Embryonic facial prominence (tissue), 1 donor: ENCODE measurements at regions not wholly inside any gene's neighbourhood (a gene's known extent, or its start where the extent isn't known, plus 50 kb on each side); places are given as distances from the start of the nearest gene placed in this dataset.

Source experiments
- DNase-seq: peaks from one replicate; pipeline ENCODE4 v3.0.0-alpha.2; 2016; ENCODE audit errors: extremely low spot score

DNA sequence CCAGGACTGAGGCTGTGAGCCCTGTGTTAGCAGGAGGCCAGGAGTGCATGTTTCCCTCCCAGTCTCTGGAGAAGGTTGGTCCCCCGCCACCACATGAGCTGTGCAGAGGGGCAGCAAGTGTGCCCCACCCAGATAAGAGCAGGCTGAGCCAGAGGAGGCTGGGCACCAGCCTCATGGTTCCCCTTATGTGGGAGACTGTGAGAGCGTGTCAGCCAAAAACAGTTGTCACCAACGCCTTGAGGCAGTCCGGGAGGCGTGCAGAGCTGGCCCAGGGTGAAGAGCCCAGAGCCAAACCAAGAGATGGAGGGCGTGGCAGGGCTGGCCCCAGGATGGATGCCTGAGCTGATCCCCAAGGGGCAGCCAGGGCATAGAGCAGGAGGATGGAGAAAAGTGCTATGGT lies 128.7 kb upstream of the GLI2 start:
- DNase-seq: no peak

DNA sequence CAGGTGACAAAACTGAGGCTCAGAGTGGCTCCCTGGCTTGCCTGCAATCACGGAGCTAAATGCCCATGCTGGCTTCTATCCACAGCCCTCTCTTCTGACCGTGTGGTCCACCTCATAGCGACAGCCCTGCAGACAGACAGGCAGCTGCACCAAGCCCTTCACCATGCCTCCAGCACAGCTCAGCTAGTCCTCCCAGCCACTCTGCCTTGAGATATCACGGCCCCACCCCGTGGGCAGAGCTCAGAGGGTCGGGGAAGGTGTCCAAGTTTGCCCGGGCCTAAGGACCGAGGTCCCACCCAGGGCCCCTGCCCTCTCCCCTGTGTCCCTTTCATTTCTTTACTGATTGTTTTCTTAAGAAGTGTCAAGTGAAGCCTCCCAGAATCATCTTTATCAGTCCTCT lies 128.2 kb upstream of the GLI2 start:
- no peak for DNase-seq

DNA sequence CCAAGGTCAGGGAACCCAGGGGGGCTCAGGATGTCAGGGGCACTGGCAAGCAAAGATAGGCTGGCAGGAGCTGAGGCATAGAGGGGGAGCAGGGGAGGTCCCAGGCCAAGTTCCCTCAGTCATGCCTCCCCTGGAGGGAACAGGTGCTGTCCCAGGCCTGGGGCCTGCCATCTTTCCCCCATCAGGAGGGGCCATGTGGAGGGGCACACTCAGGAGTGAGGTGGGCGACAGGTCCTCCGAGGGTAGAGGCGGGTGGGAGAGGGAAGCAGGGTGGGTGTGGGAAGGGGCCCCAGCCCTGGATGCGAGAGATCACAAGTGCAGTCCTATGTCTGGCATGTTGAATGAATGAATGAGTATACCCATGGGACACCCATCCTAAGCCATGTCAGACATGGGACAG lies 127.7 kb upstream of the GLI2 start:
- DNase-seq: no peak

DNA sequence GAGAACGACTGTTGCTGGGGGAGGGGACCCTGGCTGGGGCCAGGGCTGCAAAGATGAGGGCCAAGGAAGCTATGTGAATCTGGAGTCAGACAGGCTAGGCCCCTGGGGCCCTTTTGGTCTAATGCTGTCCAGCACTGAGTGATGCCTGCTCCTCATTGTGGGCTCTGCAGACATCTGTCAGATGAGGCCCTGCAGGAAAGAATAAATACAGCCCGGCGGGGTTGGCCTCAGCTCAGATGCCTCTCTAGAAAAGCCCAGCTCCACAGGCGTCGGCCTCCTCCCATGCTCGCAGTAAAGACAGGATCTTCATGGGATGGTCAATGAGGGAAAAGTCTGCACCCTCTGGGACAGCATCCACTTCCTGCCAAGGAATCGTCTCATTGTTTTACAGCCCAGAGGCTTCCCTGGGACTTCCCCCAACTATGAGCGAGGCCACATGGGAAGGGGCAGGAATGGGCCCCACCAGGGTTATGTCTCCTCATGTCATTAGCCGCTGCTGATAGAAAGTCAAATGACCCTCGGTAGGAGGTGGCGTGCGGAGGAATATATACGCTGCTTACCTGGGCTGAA lies 125.8 kb upstream of the GLI2 start:
- no peak for DNase-seq

DNA sequence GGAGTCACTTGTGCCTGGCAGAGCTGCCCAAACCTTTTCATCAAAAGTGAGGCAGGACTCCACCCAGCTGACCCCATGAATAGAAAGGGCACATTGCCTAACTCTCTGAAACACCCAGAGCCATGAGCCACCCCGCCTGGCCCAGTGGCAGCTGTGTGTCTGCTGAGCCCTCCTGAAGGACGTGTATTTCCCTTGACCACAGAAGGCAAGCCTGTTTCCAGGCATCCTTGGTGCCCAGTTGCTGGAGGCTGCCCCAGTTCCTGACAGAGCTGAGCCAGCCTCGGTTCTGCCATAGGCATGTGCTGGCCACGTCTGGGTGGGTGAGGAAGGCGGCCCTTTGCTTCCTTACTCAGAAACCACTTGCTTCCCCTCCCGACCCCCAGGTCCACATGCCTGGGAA lies 124.7 kb upstream of the GLI2 start:
- no peak for DNase-seq

DNA sequence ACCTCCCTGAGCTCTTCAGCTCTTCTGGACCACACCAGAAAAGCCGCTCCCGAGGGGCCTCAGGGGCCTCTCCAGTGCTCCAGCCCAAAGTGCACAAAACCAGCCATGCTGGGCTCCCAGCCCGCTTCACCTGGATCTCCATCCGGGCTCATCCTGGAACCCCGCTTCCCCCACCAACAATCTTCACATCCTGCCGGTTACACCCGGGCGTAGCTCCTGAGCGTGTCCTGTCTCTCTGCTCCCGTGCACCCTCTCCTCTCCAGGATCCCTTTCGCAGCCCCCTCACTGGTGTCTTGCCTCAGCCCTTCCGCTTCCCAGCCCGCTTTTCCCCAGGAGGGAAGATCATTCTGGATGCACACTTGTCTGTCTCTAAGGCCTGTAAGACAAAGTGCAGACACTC lies 123.7 kb upstream of the GLI2 start:
- no peak for DNase-seq

DNA sequence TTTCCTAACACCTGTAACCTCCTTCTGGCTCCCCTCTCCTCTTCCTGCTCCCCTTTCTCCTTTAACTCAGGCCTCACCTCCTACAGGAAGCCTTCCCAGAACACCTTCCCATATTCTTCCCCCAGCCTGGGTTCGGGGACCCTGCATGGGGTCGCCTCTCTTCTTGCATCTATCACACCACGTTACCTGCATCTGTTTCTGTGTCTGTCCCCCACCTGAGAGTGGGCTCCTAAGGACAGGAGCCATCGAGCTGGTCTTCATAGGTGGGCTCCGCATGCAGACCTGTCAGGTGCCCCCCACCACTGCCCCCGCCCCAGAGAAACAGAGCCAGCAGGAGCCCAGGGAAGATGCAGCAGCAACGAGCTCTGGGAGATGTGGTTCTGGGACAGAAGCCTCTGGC lies 123.2 kb upstream of the GLI2 start:
- no peak for DNase-seq

DNA sequence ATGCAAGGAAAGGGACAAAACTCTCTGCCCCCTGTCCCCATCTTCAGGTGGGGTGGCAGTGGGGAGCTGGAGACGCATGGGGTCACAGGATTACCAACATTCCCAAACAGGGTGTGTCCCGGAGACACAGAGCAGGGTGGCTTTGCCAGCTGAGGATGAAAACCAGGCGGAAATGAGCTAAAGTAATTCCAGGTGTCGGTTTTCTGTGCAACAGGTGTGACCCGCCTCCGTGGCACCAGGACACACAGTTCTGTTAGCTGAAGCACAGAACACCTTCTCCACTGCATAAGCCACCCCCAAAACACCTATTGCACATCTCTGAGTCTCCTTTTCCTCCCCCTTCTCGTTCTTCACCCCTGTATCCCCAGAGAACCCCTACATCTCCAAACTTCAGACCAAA lies 122.7 kb upstream of the GLI2 start:
- no peak for DNase-seq

DNA sequence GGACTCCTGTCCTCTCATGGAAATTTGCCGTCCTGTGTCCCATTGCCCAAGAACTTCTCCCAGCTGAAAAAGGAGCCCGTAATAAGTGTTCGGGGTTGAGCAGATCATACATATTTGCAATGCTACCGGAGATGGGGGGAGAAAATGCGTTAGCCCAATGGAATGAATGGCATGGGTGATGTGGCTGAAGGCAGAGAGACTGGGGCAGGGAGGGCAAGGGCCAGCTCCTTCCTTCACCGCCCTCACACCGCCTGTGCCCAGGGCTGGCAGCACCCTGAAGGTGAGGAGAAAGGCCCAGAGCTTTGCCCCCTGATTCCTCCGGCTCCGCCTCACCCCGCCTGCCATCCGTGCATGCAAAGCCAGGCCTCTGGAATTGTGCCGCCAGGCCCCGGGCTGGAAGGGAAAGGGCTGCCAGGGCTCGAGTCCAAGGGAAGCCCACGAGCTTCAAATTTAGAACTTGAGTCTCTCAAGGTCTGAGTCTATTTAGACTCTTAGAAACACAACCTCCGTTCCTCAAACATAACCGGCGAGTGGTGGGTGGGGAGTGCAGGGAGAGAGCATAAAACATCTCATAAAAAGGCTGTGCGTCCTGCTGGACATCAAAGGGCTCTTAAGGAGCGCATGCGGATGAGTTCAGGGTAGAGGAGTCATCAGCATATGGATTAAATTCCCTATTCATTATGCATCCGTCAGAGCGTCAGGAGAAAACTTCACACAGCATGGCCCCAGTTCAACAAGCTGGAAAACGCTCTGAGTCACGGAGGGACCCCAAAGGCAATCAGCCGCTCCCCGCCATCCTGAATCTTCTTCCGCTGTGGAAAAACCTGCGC lies 121.7 kb upstream of the GLI2 start:
- DNase-seq: peak; percentile 36

DNA sequence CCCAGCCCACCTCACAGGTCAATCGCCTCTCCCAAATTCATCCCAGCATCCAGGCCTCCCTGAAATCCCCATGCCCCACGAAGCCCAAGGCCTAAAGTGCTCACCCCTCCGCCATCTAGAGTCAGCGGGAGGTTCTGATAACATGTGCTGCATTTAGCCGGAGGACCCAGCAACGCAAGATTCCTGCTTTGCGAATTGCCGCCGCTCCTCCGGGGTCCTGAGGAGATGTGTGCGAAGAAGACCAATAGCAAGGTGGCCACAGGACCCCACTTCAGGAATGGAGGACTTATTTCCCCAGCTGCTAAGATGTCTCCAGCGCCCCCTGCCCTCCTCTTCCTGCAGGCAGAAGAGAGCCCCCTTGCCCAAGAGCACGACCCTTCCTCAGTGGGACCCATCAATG lies 120.8 kb upstream of the GLI2 start:
- DNase-seq: no peak

DNA sequence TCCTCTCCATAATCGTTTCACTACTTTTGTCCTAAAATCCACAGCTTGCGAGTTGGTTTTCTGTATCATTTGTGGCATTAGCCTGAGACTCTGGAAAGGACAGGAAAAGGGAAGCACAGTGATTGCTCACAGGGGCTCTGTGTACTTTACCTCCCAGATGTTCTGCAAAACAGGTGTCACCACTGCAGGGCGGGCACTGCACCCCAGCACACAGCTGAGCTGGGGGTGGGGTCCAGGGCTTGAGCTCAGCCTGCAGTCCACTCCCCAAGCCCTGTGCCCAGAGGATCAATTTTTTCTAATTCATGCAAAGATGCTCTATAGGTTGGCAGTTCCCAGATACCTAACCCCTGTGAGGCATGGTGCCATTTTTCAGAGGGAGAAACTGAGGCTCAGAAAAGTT lies 119.4 kb upstream of the GLI2 start:
- DNase-seq: no peak

DNA sequence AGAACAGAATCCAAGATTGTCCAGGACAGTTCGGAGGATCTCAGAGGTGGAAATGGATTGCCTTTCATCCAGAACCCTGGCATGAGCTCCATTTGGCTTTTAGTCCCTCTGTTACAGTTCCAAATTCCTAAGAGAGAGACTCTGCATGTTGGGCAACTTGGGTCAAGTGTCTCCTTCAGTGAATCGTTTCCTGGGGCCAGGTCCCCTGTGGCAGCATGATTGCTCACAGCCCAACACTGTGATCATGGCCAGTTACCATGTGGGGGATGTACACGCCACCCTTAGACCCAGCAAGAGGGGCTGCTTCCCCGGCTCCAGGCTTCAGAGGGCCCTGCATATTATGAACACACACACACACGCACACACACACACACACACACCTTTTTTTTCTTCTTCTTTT lies 118.6 kb upstream of the GLI2 start:
- DNase-seq: no peak

DNA sequence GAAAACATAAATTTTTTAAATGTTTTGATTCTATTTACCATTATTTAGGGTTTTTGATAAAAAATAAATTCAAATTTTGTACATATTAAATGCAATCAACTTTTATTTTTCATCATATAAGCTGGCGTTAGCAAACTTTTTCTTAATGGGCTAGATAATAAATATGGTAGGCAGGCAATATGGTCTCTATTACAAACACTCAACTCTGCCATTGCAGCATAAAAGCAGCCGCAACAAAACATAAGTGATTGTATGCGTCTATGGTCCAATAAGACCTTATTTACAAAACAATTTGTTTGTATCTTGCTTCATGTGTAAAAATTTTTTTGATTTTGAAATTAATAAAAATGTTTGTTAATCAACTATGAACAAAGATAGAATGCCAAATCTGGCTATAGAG lies 116.8 kb upstream of the GLI2 start:
- DNase-seq: no peak

DNA sequence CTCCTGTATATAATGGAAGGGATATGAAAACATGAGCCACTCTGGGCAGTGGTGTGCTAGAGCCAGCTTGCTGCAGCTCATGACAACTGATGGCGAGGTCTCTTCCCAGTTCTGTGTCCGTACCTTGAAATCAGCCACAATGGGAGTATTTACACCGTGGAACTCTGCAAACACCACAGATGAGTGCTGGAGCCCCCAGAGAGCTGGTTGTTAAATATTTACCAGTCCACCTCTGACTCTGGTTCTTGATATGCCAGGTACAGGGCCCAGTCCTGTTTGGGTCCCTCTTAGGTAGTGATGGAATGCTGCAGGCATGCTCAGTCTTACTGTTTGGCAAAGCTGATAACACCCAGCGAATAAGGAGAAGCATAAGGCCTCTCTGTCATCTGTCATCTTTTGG lies 116.1 kb upstream of the GLI2 start:
- DNase-seq: no peak

DNA sequence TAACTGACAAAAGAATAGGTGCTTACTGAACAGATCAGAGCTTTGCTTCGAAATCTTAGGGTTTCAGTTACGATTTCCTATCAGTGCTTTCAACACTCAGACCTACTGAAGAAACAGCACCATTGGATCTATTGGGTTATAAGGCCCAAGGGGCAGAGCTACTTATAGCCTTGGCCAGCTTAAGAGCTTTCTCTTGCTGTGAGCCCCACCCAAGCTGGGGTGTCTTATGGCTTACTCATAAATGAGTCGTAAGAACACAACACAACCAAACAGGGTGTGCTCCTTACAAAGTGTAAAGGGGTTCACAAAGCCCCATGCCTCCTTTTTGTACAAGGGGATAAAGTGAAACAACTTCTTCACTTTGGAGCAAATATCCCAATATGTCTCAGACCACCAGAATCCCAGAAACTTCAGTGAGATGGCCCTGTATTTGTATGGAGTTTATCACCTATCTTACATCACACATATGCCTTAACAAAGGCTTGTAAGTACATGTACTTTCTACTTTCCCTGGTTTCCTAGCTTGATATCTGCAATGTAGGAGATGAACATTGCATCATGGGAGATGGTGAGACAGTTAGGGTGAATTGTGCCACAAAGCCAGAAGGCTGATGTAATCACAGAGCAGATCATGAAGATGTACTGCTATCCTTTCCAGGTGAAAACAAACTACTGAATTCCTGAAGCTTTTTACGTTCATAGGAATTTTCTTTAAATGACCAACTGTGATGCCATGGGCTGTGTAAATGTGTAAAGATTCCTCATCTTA lies 115.5 kb upstream of the GLI2 start:
- DNase-seq: no peak

DNA sequence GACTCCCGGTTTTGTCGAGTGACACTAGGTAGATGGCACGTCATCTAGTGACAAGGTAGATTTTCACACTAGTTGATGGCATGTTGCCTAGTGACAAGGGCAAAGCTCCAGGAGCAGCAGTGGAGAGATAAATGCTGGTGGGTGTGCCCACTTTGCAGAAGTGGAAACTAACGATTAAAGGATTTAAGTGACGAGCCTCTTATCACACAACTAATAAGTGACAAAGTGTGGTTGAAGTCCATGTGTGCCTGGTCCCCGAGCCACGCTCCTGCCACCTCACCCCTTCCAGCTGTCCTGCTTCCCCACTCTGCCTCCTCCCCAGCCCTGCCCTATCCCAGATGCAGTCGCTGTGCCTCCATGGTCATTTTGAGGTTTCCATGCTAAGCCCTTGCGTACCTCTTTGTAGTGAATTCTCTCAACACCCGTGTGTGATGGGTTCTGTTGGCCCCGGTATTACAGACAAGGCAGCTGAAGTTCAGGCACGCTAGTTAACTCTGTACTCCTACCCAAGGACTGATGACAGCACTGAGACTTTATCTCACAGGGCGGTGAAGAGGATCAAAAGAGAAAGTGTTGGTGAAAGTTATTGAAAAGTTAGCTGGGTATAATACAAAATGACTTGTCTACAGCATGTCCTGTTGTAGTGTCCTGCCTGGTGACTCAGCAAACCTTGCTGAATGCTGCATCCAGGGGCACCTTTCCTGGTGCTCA lies 113.4 kb upstream of the GLI2 start:
- no peak for DNase-seq

DNA sequence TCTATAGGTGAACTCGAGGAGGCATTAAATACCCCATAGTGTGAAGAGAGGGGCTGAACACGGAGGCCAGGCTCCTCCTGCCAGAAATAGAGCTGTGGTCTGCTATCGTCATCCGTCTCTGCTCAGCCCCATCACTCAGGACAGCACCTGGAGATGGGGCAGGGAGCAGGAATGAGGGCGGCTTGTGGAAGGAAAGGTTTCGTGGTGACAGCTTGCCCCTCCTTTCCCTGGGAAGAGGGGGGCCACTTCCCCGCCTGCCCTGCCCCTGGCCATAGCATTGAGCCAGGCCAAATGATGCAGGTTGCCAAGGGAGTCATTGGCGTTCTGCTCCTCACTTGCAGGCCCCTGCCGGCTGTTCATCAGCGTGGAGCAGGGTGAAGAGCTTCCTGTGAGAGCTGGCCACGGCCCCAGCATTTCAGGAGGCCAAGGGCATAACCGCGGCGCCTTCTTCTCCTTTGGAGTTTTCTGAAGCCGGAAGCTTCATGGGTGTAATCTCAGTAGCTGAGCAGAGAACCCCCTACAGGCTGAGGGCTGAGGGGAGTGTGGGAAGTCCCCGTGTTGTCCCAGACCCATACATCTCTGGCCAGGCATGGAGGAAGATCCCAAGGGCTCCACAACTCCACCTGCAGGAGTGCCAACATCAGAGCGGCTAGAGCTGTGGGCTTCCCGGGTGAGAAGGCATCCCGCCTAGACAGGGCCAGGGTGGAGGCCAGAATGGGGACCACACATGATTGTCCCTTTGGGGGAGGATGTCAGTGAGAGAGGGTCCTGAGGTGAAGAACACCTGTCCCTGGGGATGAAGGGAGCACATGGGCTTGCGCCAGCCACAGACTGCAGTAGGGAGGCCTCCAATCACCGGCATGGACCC lies 112.5 kb upstream of the GLI2 start:
- no peak for DNase-seq

DNA sequence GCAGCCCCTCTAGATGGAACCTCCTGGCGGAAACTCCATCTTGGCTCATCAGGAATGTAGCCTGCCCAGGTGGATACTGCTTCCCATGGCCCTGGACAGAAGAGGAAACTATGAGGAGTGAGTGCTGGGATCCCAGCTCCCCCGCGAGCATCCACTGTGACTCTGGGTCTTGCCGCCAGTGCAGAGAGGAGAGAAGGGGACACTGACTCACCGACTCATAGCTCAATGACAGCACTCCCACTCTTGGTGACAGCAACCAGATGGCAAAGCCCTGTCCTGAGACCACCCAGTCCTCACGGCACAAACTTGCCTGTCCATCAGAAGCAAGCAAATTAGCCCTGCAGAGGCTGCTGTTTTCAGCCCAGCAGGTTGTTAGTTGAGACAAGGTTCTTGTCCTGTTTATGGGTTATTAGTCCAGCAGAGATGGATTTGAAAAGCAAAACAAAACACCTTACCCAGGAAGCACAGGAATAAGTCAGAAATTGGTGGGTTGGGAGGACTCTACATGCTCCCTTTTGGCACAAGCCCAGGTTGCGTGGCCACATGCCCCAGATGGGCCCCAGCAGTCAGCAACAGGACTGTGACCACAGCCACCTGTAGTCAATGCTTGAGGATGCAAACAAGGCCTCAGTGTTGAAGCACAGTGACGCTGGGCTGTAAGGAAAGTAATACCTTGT lies 111.5 kb upstream of the GLI2 start:
- no peak for DNase-seq

DNA sequence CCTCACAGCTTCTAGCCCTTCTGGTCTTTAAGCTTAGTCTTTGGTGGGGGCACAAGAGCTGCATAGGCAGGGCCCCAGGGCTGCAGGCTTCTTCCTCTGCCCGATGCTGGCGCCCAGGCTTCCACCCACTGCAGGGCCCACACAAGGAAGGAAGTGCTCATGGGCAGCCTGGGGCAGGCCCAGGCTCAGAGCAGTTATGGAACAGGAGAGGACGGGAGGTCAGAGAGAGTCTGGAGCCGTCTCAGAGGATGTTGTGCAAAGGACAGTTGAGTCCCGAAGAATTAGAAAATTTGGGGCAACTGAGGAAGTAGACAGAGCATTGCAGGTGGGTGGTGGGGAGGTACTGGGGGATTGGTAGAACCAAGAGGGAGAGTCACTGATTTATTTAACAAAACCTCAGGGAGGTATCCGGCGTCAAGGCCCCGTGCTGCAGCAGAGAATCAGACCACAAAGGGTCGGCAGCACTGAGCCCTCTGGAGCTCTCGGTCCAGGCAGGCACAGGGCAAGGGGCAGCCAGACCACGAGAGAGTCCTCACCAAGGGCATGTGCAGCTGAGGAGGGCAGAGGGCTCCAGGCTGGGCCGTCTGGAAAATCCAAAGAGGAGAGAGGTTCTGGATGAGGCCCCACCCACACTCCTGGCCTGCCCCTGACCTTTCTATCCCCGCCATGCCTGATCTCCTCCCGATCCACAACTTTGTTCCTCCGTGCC lies 110.8 kb upstream of the GLI2 start:
- no peak for DNase-seq

DNA sequence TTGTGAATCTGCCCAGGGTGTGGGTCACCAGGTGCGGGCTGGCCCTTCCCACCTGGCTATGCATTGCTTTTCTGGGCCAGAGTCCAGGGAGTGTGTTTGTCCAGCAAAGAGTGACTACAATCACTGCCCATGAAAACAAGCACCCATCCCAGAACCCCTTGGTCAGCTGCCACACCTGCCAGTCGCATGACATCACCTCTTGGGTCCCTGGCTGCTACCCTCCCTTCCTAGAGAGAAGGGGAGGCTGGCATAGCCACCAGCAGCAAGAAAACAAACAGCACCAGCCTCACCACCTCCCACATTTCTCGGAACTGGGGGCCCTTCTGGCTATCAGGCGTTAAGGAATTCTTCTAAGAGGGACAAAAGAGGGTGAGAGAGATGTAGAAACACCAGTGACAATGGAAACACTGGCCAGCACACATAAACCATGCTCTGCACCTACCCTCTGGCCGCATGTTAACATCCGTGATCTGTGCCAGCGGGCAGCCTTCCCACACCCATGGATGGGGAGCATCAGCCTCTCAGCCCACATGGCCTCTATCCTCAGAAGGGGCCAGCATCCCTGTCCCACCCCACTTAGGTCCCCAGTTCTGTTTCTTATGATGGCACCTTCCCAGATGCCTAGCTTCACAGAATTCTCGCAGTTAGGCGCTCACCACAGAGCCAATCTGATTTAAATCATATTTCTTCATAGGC lies 109.7 kb upstream of the GLI2 start:
- no peak for DNase-seq
